ENCODE measurements at regions not wholly inside any gene's neighbourhood (a gene's known extent, or its start where the extent isn't known, plus 50 kb on each side); places are given as distances from the start of the nearest gene placed in this dataset.

DNA sequence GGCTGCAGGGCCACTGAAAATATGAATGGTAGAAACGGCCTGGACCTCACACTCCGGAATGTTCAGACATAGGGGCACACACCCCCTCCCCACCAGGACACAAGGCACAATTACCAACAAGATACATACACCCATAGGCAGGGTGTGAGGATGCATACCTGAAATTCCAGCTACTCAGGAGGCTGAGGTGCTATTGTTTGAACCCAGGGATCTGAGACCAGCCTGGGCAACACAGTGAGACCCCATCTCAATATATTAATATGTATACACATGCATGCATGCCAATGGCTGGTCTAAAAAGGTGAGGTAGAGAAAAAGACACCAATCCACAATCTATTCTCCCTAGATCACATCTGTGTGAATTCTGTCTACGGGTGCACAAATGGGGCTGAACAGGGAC lies 403.3 kb downstream of the SHANK2 start (continued):
- TF ChIP-seq, protein P1, sequence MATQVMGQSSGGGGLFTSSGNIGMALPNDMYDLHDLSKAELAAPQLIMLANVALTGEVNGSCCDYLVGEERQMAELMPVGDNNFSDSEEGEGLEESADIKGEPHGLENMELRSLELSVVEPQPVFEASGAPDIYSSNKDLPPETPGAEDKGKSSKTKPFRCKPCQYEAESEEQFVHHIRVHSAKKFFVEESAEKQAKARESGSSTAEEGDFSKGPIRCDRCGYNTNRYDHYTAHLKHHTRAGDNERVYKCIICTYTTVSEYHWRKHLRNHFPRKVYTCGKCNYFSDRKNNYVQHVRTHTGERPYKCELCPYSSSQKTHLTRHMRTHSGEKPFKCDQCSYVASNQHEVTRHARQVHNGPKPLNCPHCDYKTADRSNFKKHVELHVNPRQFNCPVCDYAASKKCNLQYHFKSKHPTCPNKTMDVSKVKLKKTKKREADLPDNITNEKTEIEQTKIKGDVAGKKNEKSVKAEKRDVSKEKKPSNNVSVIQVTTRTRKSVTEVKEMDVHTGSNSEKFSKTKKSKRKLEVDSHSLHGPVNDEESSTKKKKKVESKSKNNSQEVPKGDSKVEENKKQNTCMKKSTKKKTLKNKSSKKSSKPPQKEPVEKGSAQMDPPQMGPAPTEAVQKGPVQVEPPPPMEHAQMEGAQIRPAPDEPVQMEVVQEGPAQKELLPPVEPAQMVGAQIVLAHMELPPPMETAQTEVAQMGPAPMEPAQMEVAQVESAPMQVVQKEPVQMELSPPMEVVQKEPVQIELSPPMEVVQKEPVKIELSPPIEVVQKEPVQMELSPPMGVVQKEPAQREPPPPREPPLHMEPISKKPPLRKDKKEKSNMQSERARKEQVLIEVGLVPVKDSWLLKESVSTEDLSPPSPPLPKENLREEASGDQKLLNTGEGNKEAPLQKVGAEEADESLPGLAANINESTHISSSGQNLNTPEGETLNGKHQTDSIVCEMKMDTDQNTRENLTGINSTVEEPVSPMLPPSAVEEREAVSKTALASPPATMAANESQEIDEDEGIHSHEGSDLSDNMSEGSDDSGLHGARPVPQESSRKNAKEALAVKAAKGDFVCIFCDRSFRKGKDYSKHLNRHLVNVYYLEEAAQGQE (IDR thresholded peaks at IDR 0.05; ENCODE audit: low read depth, low read length): no peak
- no peak for TF ChIP-seq FOXM1 (IDR thresholded peaks at IDR 0.05; ENCODE audit: low read depth)
- TF ChIP-seq RAD21 (IDR thresholded peaks at IDR 0.05; ENCODE audit: low read length): no peak
- TF ChIP-seq, protein P2, sequence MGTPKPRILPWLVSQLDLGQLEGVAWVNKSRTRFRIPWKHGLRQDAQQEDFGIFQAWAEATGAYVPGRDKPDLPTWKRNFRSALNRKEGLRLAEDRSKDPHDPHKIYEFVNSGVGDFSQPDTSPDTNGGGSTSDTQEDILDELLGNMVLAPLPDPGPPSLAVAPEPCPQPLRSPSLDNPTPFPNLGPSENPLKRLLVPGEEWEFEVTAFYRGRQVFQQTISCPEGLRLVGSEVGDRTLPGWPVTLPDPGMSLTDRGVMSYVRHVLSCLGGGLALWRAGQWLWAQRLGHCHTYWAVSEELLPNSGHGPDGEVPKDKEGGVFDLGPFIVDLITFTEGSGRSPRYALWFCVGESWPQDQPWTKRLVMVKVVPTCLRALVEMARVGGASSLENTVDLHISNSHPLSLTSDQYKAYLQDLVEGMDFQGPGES (IDR thresholded peaks at IDR 0.05; ENCODE audit: low read depth, low read length): no peak
- TF ChIP-seq RCOR1 (IDR thresholded peaks at IDR 0.05; ENCODE audit: low read length): no peak
- TF ChIP-seq, protein P3, sequence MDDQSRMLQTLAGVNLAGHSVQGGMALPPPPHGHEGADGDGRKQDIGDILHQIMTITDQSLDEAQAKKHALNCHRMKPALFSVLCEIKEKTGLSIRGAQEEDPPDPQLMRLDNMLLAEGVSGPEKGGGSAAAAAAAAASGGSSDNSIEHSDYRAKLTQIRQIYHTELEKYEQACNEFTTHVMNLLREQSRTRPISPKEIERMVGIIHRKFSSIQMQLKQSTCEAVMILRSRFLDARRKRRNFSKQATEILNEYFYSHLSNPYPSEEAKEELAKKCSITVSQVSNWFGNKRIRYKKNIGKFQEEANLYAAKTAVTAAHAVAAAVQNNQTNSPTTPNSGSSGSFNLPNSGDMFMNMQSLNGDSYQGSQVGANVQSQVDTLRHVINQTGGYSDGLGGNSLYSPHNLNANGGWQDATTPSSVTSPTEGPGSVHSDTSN (IDR thresholded peaks at IDR 0.05): no peak
- no peak for TF ChIP-seq TAF1 (IDR thresholded peaks at IDR 0.05; ENCODE audit: borderline replicate concordance, low read depth, low read length)

DNA sequence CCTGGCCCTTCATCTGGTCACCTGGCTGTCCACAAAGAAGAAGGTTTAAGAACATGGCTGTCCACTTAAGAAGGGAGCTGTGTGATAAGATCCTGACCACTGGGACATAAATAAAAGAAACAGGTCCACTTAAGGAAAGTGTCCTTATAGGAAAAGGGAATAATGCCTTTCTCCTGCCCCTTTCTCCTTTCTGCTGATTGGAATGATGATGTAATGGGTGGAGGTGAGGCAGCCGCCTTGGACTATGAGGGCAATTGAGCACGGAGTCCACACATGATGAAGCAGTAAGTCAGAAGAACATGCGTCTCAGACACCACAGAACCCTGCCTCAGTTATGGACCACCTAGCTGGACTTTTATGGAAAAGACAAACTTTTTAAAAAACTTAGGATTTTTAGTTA lies 401.1 kb downstream of the SHANK2 start:
- CTCF ChIA-PET: no interaction called here
- no peaks in the 10 kb centered on the region for H3K9me3 ChIP-seq
- 29% methylated on average over 3 of the region's 3 CpGs for WGBS (ENCODE audit: low lambda C conversion rate)
- no peak for TF ChIP-seq RXRA (IDR thresholded peaks at IDR 0.05; ENCODE audit: borderline replicate concordance, low read depth)
- TF ChIP-seq ELF1 (IDR thresholded peaks at IDR 0.05): no peak
- no peak for TF ChIP-seq GABPA (IDR thresholded peaks at IDR 0.05; ENCODE audit: low read depth)
- TF ChIP-seq POLR2AphosphoS5 (IDR thresholded peaks at IDR 0.05; ENCODE audit: low read depth, low read length): no peak
- TF ChIP-seq MEF2A (IDR thresholded peaks at IDR 0.05; ENCODE audit: borderline replicate concordance, low read depth): no peak
- no peak for TF ChIP-seq GATA2 (CRISPR knock-in tag; IDR thresholded peaks at IDR 0.05)
- TF ChIP-seq, protein P2 (IDR thresholded peaks at IDR 0.05; ENCODE audit: low read depth, low read length): no peak
- no peak for TF ChIP-seq RFX5 (IDR thresholded peaks at IDR 0.05; ENCODE audit: low read length)
- TF ChIP-seq, protein P4, sequence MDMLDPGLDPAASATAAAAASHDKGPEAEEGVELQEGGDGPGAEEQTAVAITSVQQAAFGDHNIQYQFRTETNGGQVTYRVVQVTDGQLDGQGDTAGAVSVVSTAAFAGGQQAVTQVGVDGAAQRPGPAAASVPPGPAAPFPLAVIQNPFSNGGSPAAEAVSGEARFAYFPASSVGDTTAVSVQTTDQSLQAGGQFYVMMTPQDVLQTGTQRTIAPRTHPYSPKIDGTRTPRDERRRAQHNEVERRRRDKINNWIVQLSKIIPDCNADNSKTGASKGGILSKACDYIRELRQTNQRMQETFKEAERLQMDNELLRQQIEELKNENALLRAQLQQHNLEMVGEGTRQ (IDR thresholded peaks at IDR 0.05; ENCODE audit: borderline replicate concordance, low read depth, low read length): no peak
- no peak for TF ChIP-seq TAF1 (IDR thresholded peaks at IDR 0.05; ENCODE audit: borderline replicate concordance, low read depth, low read length)
- TF ChIP-seq, protein P5, sequence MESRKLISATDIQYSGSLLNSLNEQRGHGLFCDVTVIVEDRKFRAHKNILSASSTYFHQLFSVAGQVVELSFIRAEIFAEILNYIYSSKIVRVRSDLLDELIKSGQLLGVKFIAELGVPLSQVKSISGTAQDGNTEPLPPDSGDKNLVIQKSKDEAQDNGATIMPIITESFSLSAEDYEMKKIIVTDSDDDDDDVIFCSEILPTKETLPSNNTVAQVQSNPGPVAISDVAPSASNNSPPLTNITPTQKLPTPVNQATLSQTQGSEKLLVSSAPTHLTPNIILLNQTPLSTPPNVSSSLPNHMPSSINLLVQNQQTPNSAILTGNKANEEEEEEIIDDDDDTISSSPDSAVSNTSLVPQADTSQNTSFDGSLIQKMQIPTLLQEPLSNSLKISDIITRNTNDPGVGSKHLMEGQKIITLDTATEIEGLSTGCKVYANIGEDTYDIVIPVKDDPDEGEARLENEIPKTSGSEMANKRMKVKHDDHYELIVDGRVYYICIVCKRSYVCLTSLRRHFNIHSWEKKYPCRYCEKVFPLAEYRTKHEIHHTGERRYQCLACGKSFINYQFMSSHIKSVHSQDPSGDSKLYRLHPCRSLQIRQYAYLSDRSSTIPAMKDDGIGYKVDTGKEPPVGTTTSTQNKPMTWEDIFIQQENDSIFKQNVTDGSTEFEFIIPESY (IDR thresholded peaks at IDR 0.05; ENCODE audit: borderline replicate concordance, low read depth): no peak
- no peak for TF ChIP-seq NRF1 (IDR thresholded peaks at IDR 0.05; ENCODE audit: low read depth, low read length)
- TF ChIP-seq, protein P6, sequence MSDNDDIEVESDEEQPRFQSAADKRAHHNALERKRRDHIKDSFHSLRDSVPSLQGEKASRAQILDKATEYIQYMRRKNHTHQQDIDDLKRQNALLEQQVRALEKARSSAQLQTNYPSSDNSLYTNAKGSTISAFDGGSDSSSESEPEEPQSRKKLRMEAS (IDR thresholded peaks at IDR 0.05; ENCODE audit: low read depth): no peak
- TF ChIP-seq FOSL2 (IDR thresholded peaks at IDR 0.05; ENCODE audit: borderline replicate concordance, low read depth): no peak
- TF ChIP-seq EP300 (IDR thresholded peaks at IDR 0.05; ENCODE audit: borderline replicate concordance in 1 of 2, low read depth in 1 of 2, low read length in 1 of 2): no peak
- no peak for TF ChIP-seq JUND (IDR thresholded peaks at IDR 0.05)
- TF ChIP-seq TCF12 (IDR thresholded peaks at IDR 0.05): no peak

More for the DNA sequence above, 401.1 kb downstream of the SHANK2 start:
- H3K27me3 ChIP-seq (ENCODE audit: insufficient read depth): no peaks in the 10 kb centered on the region
- POLR2A ChIA-PET: no interaction called here
- no peak for DNase-seq
- H3K4me2 ChIP-seq: no peak overlapping the region
- no peak overlapping the region for H3K27ac ChIP-seq (ENCODE audit: low read depth in 2 of 2, low read length in 1 of 2)
- no peaks in the 10 kb centered on the region for H3K36me3 ChIP-seq (replicated peaks in 1 of 2; ENCODE audit: control insufficient read depth in 1 of 2, insufficient read depth in 2 of 2, low read length in 1 of 2)
- no peak overlapping the region for H3K4me3 ChIP-seq (ENCODE audit: low read depth in 2 of 2, low read length in 1 of 2)
- H3K9me2 ChIP-seq: no peaks in the 10 kb centered on the region
- H3K79me2 ChIP-seq (ENCODE audit: insufficient read depth): no peaks in the 10 kb centered on the region
- H4K20me1 ChIP-seq (ENCODE audit: insufficient read depth): no peaks in the 10 kb centered on the region
- no peak overlapping the region for H3K9ac ChIP-seq
- H3F3A ChIP-seq (replicated peaks; ENCODE audit: insufficient read depth): no peaks in the 10 kb centered on the region
- no peak overlapping the region for H2AFZ ChIP-seq (ENCODE audit: low read depth)
- H3K4me1 ChIP-seq (ENCODE audit: control insufficient read depth in 1 of 2, insufficient read depth in 2 of 2, low read depth in 1 of 2, low read length in 1 of 2): peaks cover 0 to 15% of the 10 kb centered on the region in 2 experiments; a peak in 2 of 4 replicates

All from SK-N-SH (cell line).